ENCODE measurements at regions not wholly inside any gene's neighbourhood (a gene's known extent, or its start where the extent isn't known, plus 50 kb on each side); places are given as distances from the start of the nearest gene placed in this dataset.

GRCh38 chr12:126457776-126458175 lies 1392.5 kb downstream of the AACS start:
- Histone ChIP-seq H3K4me1 (ENCODE audit: insufficient read depth, low read length, severe bottlenecking) (no peaks in the 10 kb centered on the region), H3K79me2 (ENCODE audit: insufficient read depth, low read length) (no peaks in the 10 kb centered on the region), H2AFZ (ENCODE audit: low read length) (no peak overlapping the region), H3K9me3 (ENCODE audit: low read length) (no peaks in the 10 kb centered on the region), H3K27ac (ENCODE audit: low read depth, low read length, poor library complexity, severe bottlenecking) (no peak overlapping the region), H4K20me1 (ENCODE audit: insufficient read depth, low read length) (no peaks in the 10 kb centered on the region), H3K36me3 (ENCODE audit: insufficient read depth, low read length) (no peaks in the 10 kb centered on the region), H3K9me2 (ENCODE audit: low read depth, low read length) (no peaks in the 10 kb centered on the region), H3K4me2 (ENCODE audit: low read length) (no peak overlapping the region), H3K9ac (ENCODE audit: low read length) (no peak overlapping the region), H3K27me3 (ENCODE audit: insufficient read depth, low read length) (no peaks in the 10 kb centered on the region), H3K4me3 (ENCODE audit: low read depth, low read length, poor library complexity, severe bottlenecking) (no peak overlapping the region), H3F3A (ENCODE audit: insufficient read depth, low read length) (no peaks in the 10 kb centered on the region)
- no peak for TF ChIP-seq CTCF (IDR thresholded peaks at IDR 0.05; ENCODE audit: low read length)
- no peak for TF ChIP-seq EZH2 (IDR thresholded peaks at IDR 0.05; ENCODE audit: borderline replicate concordance, low read length)

- H3K9ac ChIP-seq (ENCODE audit: low read length): no peak overlapping the region
- no peaks in the 10 kb centered on the region for H3K36me3 ChIP-seq (ENCODE audit: insufficient read depth, low read length)
- no peaks in the 10 kb centered on the region for H3K27me3 ChIP-seq (ENCODE audit: insufficient read depth, low read length)
- H3K4me1 ChIP-seq (ENCODE audit: insufficient read depth, low read length, severe bottlenecking): no peaks in the 10 kb centered on the region
- H3F3A ChIP-seq (ENCODE audit: insufficient read depth, low read length): no peaks in the 10 kb centered on the region
- no peak overlapping the region for H3K4me2 ChIP-seq (ENCODE audit: low read length)
- H3K79me2 ChIP-seq (ENCODE audit: insufficient read depth, low read length): no peaks in the 10 kb centered on the region
- TF ChIP-seq CTCF (IDR thresholded peaks at IDR 0.05; ENCODE audit: low read length) (no peak), EZH2 (IDR thresholded peaks at IDR 0.05; ENCODE audit: borderline replicate concordance, low read length) (no peak)
- H2AFZ ChIP-seq (ENCODE audit: low read length): no peak overlapping the region
- no peak overlapping the region for H3K27ac ChIP-seq (ENCODE audit: low read depth, low read length, poor library complexity, severe bottlenecking)
- no peak overlapping the region for H3K4me3 ChIP-seq (ENCODE audit: low read depth, low read length, poor library complexity, severe bottlenecking)
- no peaks in the 10 kb centered on the region for H3K9me2 ChIP-seq (ENCODE audit: low read depth, low read length)
- no peaks in the 10 kb centered on the region for H3K9me3 ChIP-seq (ENCODE audit: low read length)
- no peaks in the 10 kb centered on the region for H4K20me1 ChIP-seq (ENCODE audit: insufficient read depth, low read length)
Observed at GRCh38 chr12:126464153-126464552, 1398.9 kb downstream of the AACS start.

- Histone ChIP-seq H3K36me3 (ENCODE audit: insufficient read depth, low read length) (no peaks in the 10 kb centered on the region), H3K4me2 (ENCODE audit: low read length) (no peak overlapping the region), H4K20me1 (ENCODE audit: insufficient read depth, low read length) (no peaks in the 10 kb centered on the region), H3F3A (ENCODE audit: insufficient read depth, low read length) (no peaks in the 10 kb centered on the region; the same call in 1 of the 2 replicates), H3K27ac (ENCODE audit: low read depth, low read length, poor library complexity, severe bottlenecking) (no peak overlapping the region), H2AFZ (ENCODE audit: low read length) (no peak overlapping the region), H3K4me1 (ENCODE audit: insufficient read depth, low read length, severe bottlenecking) (no peaks in the 10 kb centered on the region), H3K27me3 (ENCODE audit: insufficient read depth, low read length) (no peaks in the 10 kb centered on the region), H3K4me3 (ENCODE audit: low read depth, low read length, poor library complexity, severe bottlenecking) (no peak overlapping the region), H3K79me2 (ENCODE audit: insufficient read depth, low read length) (no peaks in the 10 kb centered on the region), H3K9me2 (ENCODE audit: low read depth, low read length) (no peaks in the 10 kb centered on the region), H3K9ac (ENCODE audit: low read length) (no peak overlapping the region), H3K9me3 (ENCODE audit: low read length) (no peaks in the 10 kb centered on the region)
- TF ChIP-seq CTCF (IDR thresholded peaks at IDR 0.05; ENCODE audit: low read length) (no peak), EZH2 (IDR thresholded peaks at IDR 0.05; ENCODE audit: borderline replicate concordance, low read length) (no peak)
Observed at GRCh38 chr12:126469211-126469610, 1404.0 kb downstream of the AACS start.
